GM12872 (cell line): ENCODE measurements at regions not wholly inside any gene's neighbourhood (a gene's known extent, or its start where the extent isn't known, plus 50 kb on each side); places are given as distances from the start of the nearest gene placed in this dataset.

Experiments used
- TF ChIP-seq, protein P1 (sequence below): IDR thresholded peaks from 3 replicates; pipeline ENCODE4 v1.5.1; 2011; ENCODE audit warnings: low read depth, mild to moderate bottlenecking, low read length, moderate library complexity; ENCODE audit not compliant: insufficient read depth

GRCh38 chr14:97554597-97554996 lies 757.4 kb downstream of the VRK1 start:
- TF ChIP-seq, protein P1, sequence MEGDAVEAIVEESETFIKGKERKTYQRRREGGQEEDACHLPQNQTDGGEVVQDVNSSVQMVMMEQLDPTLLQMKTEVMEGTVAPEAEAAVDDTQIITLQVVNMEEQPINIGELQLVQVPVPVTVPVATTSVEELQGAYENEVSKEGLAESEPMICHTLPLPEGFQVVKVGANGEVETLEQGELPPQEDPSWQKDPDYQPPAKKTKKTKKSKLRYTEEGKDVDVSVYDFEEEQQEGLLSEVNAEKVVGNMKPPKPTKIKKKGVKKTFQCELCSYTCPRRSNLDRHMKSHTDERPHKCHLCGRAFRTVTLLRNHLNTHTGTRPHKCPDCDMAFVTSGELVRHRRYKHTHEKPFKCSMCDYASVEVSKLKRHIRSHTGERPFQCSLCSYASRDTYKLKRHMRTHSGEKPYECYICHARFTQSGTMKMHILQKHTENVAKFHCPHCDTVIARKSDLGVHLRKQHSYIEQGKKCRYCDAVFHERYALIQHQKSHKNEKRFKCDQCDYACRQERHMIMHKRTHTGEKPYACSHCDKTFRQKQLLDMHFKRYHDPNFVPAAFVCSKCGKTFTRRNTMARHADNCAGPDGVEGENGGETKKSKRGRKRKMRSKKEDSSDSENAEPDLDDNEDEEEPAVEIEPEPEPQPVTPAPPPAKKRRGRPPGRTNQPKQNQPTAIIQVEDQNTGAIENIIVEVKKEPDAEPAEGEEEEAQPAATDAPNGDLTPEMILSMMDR = no peak

GRCh38 chr14:97564334-97564733 lies 767.2 kb downstream of the VRK1 start:
- TF ChIP-seq, protein P1 = no peak

GRCh38 chr14:97571201-97571600 lies 774.0 kb downstream of the VRK1 start:
- TF ChIP-seq, protein P1 = no peak

DNA sequence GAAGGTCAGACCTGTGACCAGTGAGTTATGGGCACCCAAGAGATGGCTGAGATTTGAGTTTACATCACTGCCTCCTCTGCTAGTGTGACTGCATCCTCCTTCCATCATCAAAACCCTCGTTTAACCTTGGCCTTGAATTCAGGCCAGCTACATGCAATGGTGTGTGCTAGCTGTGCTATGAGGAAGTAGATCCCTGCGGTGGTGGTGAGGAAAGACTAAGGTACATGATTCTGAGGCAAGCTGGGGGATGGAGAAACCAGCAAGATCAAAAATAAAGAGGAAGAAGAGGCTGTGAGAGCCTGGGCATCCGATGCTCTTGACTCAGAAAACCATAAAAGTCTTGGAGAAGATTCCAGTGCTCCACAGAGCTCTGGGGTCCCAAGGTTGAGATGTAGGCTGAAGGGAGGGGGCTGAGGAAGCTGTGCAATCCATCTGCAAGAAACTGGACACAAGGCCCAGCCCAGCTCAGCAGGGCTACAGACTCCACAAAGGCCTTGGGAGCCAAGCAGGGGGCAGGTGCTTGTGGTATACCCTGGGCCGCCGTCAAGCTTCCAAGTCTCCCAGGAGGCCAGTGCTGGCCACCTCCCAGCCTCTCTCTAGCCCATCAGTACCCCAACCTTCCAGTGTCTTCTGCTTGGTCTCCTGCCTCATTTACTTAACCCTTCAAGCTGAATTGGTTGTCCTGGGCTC lies 774.8 kb downstream of the VRK1 start:
- TF ChIP-seq, protein P1 = no peak

DNA sequence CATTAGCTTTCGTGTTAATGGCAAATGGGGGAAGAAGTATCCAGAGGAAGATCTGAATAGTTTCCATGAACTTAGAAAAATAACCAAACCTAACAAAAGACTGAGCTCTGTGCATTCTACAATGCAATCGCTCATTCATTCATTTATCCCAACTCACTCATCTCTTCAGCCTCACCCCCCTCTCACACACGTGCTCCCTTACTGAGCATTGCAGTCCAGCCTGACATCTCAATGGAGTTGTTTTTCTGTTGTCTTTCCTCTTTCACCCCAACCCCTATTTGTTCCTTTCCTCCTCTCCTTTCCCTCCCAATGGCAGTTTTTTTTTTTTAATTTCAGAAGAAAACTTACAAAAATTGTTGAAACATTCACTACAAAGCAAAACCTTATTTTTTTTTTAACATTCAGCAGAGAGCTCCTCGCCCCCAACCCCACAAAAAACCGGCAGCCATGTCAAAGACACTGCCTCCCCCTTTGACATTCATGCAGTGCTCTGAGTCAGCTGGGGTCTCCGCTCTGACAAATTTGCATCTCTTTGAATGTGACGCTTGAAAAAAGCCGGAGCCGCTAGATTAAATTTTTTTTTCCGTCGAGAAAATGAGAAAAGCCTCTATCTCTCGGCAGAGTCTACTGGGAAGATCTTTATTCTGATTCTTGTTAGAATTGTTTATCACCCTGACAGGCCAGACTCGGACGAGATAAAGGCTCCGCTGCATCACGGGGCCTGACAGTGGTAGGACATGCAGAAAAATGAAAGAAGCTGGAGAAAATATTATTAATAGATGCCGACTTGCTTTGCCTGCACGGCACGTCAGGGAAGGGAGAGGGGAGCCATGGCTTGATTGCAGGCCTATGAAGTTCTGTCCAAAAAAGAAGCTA lies 775.6 kb downstream of the VRK1 start:
- TF ChIP-seq, protein P1 = no peak

DNA sequence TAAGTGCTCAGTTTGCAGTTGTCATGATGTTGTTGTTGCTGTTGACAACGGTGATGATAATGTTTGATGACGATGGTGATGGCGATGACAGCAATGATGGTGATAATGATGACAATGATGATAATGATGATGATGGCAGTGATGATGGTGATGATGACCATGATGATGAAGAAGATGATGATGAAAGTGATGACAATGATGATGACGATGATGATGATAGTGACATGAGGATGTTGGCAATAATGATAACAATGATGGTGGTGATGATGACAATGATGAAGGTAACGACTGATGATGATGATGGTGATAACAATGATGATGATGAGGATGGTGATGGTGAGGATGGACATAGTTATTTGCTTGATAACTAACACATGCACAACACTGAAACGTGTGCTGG lies 778.5 kb downstream of the VRK1 start:
- TF ChIP-seq, protein P1 = no peak

DNA sequence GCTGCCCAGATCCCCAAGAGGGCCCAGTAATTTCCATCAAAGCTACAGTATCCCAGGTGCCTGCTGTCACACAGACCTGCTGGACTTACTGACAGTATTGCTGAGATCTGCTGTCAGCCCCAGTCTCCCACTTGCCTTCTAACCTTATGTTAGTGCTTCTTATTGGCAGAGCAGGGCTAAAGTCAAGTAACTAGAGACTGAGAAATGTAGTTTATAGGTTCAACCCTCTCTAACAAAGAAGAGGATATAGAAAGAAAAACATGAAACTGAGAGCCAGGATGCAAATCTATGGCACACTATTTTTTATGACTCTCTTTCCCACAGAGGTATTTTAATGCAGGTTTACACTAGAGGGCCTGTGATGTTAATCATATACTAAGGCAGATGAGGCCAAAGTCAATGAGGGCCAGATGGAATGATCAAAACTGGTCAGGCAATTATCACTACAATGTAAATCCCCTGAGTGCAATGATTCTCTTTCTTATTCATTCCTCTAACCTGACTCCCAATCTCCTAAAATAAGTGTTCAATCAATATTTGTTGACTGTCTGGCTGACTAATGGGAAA lies 781.9 kb downstream of the VRK1 start:
- TF ChIP-seq, protein P1 = no peak
